SU-DHL-6 (cell line): ENCODE measurements at regions not wholly inside any gene's neighbourhood (a gene's known extent, or its start where the extent isn't known, plus 50 kb on each side); places are given as distances from the start of the nearest gene placed in this dataset.

Source experiments
- H2AFZ ChIP-seq: fragments of 200-600 bp; sonication (generic); 2 replicates; pipeline ENCODE4 v1.6.1; 2014; ENCODE audit warnings: low read depth, mild to moderate bottlenecking, moderate library complexity, mixed read lengths, antibody characterized with exemption, low read length; ENCODE audit not compliant: severe bottlenecking
- H3F3A ChIP-seq: fragments of 200-600 bp; shearing (Covaris generic); 2 replicates; pipeline ENCODE4 v1.6.0; 2016; ENCODE audit warnings: antibody characterized with exemption, mild to moderate bottlenecking; ENCODE audit not compliant: insufficient read depth
- H3K27ac ChIP-seq: fragments of 200-600 bp; sonication (generic); 2 replicates; pipeline ENCODE4 v1.5.1; 2016; ENCODE audit warnings: low read depth, mild to moderate bottlenecking, low read length, moderate library complexity, mixed read lengths
- H3K27me3 ChIP-seq: fragments of 200-600 bp; sonication (generic), shearing (Covaris generic); 2 replicates; pipeline ENCODE4 v1.6.0; 2014; ENCODE audit warnings: mild to moderate bottlenecking, low read length
- H3K36me3 ChIP-seq: fragments of 200-600 bp; sonication (generic); 2 replicates; pipeline ENCODE4 v1.6.1; 2014; ENCODE audit warnings: mild to moderate bottlenecking, low read length, mixed read lengths
- H3K4me2 ChIP-seq: fragments of 300-600, 200-600 bp; shearing (Covaris generic), sonication (generic); 2 replicates; pipeline ENCODE4 v1.6.0; 2014; ENCODE audit warnings: low read length, low read depth, mild to moderate bottlenecking; ENCODE audit not compliant: poor library complexity, severe bottlenecking
- H3K4me3 ChIP-seq: fragments of 200-600 bp; sonication (generic); 2 replicates; pipeline ENCODE4 v1.5.1; 2014; ENCODE audit warnings: antibody characterized with exemption, low read length, mild to moderate bottlenecking, mixed read lengths; ENCODE audit not compliant: insufficient read depth, poor library complexity, severe bottlenecking
- H3K79me2 ChIP-seq: fragments of 200-600 bp; sonication (generic); 2 replicates; pipeline ENCODE4 v1.6.1; 2014; ENCODE audit warnings: mild to moderate bottlenecking, low read length, moderate library complexity; ENCODE audit not compliant: insufficient read depth
- H3K9ac ChIP-seq: fragments of 200-600 bp; sonication (generic); 2 replicates; pipeline ENCODE4 v1.7.0; 2014; ENCODE audit warnings: mild to moderate bottlenecking, low read length
- H3K9me2 ChIP-seq: fragments of 200-600 bp; sonication (generic); replicated peaks from 2 replicates; pipeline ENCODE4 v1.6.1; 2014; ENCODE audit warnings: low read length; ENCODE audit not compliant: insufficient read depth
- H3K9me3 ChIP-seq: fragments of 200-600 bp; sonication (generic); 2 replicates; pipeline ENCODE4 v1.6.1; 2014; ENCODE audit warnings: low read length, mixed read lengths; ENCODE audit not compliant: insufficient read depth
- H4K20me1 ChIP-seq: fragments of 200-600 bp; sonication (generic); 2 replicates; pipeline ENCODE4 v1.6.1; 2014; ENCODE audit warnings: low read depth, mild to moderate bottlenecking, antibody characterized with exemption, low read length, moderate library complexity, mixed read lengths
- EZH2phosphoT487 ChIP-seq: fragments of 200-600 bp; sonication (generic), shearing (Covaris generic); conservative IDR thresholded peaks from 2 replicates; pipeline ENCODE4 v1.6.1; 2018; ENCODE audit warnings: mild to moderate bottlenecking, antibody characterized with exemption, low read length, moderate library complexity, mixed read lengths
- TF ChIP-seq, protein P1 (sequence below): fragments of 200-600 bp; sonication (generic); IDR thresholded peaks from one replicate; pipeline ENCODE4 v1.5.1; 2017; ENCODE audit warnings: antibody characterized with exemption, mild to moderate bottlenecking, low read length, moderate library complexity; ENCODE audit not compliant: insufficient read depth, poor library complexity, severe bottlenecking

DNA sequence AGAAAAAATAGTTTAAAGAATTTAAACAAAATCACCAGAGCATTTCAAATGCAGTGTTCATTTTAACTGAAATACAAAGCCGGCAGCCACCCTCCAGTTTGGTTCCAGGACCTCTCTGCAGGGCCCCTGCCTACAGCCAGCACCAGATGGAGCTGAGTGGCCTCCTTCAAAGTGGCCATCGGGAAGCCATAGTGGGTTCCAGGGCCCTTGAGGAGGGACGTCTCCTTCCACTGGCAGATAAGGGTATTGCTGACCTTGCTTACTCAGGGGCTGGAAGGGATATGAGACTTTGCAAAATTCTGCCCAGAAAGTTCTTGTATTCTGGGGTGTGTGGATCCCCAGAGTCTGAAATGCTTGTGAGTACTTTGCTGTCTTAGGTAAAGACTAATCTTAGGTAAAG, 205.2 kb upstream of the APCDD1 start:
- Histone ChIP-seq H3K4me3 (no peak overlapping the region), H3K4me2 (no peak overlapping the region), H3F3A (no peaks in the 10 kb centered on the region), H3K36me3 (no peaks in the 10 kb centered on the region), H3K9me2 (no peaks in the 10 kb centered on the region), H3K27ac (no peak overlapping the region), H3K27me3 (no peaks in the 10 kb centered on the region), H3K9me3 (no peaks in the 10 kb centered on the region), H4K20me1 (no peaks in the 10 kb centered on the region), H2AFZ (no peak overlapping the region), H3K9ac (no peak overlapping the region), H3K79me2 (no peaks in the 10 kb centered on the region)
- no peak for TF ChIP-seq EZH2phosphoT487
- TF ChIP-seq, protein P1, sequence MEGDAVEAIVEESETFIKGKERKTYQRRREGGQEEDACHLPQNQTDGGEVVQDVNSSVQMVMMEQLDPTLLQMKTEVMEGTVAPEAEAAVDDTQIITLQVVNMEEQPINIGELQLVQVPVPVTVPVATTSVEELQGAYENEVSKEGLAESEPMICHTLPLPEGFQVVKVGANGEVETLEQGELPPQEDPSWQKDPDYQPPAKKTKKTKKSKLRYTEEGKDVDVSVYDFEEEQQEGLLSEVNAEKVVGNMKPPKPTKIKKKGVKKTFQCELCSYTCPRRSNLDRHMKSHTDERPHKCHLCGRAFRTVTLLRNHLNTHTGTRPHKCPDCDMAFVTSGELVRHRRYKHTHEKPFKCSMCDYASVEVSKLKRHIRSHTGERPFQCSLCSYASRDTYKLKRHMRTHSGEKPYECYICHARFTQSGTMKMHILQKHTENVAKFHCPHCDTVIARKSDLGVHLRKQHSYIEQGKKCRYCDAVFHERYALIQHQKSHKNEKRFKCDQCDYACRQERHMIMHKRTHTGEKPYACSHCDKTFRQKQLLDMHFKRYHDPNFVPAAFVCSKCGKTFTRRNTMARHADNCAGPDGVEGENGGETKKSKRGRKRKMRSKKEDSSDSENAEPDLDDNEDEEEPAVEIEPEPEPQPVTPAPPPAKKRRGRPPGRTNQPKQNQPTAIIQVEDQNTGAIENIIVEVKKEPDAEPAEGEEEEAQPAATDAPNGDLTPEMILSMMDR = no peak

DNA sequence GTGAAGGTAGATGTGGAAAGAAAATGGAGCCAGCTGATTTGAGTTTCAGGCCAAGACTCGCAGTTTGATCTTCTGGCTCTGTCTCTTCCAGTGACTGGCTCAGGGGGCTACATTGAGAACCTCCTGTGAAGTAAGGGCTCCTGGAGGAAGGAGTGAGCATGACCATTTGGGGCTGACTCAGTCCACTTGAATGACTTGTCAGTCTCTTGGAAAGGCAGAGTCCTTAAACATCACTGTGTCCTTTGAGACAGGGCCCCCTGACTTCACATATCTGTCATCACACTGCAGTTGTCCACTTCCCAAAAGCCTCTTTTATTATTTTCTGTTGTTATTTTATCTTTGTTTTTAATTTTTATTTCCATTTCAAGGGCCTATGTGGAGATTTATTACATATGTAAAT, 204.6 kb upstream of the APCDD1 start:
- Histone ChIP-seq H3K27me3 (no peaks in the 10 kb centered on the region), H3K36me3 (no peaks in the 10 kb centered on the region), H3K9ac (no peak overlapping the region), H3K9me2 (no peaks in the 10 kb centered on the region), H2AFZ (no peak overlapping the region), H3K4me2 (no peak overlapping the region), H3K79me2 (no peaks in the 10 kb centered on the region), H3K27ac (no peak overlapping the region), H4K20me1 (no peaks in the 10 kb centered on the region), H3F3A (no peaks in the 10 kb centered on the region), H3K4me3 (no peak overlapping the region), H3K9me3 (no peaks in the 10 kb centered on the region)
- TF ChIP-seq, protein P1 = no peak
- no peak for TF ChIP-seq EZH2phosphoT487

DNA sequence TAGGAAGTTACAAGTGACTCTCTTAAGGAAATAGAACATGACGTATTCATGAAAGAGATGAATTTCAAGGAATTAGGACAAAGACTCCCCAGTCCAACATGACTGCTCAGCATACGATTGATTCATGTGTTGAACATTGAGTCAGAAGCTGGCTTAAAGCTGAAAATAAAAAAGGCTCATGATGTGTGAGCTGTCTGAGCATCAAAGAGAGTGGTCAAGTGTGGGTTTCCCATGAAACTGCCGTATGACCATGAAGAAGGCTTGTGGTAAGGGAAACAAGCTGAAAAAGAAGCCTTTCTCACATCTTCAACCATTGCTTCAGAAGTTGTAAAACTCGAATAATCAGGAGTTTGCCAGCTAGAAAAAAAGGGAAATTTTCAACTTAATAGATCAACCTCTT, 201.9 kb upstream of the APCDD1 start:
- H3K27ac ChIP-seq = no peak overlapping the region
- no peak overlapping the region for H3K9ac ChIP-seq
- no peaks in the 10 kb centered on the region for H3K27me3 ChIP-seq
- TF ChIP-seq, protein P1 = no peak
- no peak for TF ChIP-seq EZH2phosphoT487
- no peaks in the 10 kb centered on the region for H3K9me3 ChIP-seq
- H3K36me3 ChIP-seq = no peaks in the 10 kb centered on the region
- H3K79me2 ChIP-seq = no peaks in the 10 kb centered on the region
- no peaks in the 10 kb centered on the region for H3F3A ChIP-seq
- no peaks in the 10 kb centered on the region for H3K9me2 ChIP-seq
- H3K4me2 ChIP-seq = no peak overlapping the region
- no peak overlapping the region for H3K4me3 ChIP-seq
- H2AFZ ChIP-seq = no peak overlapping the region
- no peaks in the 10 kb centered on the region for H4K20me1 ChIP-seq
